Left ventricle myocardium inferior (tissue), 1 donor: ENCODE measurements at regions not wholly inside any gene's neighbourhood (a gene's known extent, or its start where the extent isn't known, plus 50 kb on each side); places are given as distances from the start of the nearest gene placed in this dataset.

Source experiments
- DNase-seq: peaks from one replicate; pipeline ENCODE4 v3.0.0-alpha.2; 2020
- H3K27ac ChIP-seq: fragments of 200-600 bp; replicated peaks from 2 replicates; pipeline ENCODE4 v1.8.0; 2021
- H3K27me3 ChIP-seq: fragments of 200-600 bp; 2 replicates; pipeline ENCODE4 v1.8.0; 2021; ENCODE audit warnings: low read depth
- H3K36me3 ChIP-seq: fragments of 200-600 bp; 2 replicates; pipeline ENCODE4 v1.8.0; 2021
- H3K4me1 ChIP-seq: fragments of 200-600 bp; 2 replicates; pipeline ENCODE4 v1.8.0; 2021
- H3K4me3 ChIP-seq: fragments of 200-600 bp; 2 replicates; pipeline ENCODE4 v1.8.0; 2021; ENCODE audit warnings: mild to moderate bottlenecking, moderate library complexity
- H3K9me3 ChIP-seq: fragments of 200-600 bp; replicated peaks from 2 replicates; pipeline ENCODE4 v1.8.0; 2021
- CTCF ChIP-seq: fragments of 200-600 bp; IDR thresholded peaks from 2 replicates; pipeline ENCODE4 v1.8.0; 2021; ENCODE audit warnings: antibody characterized with exemption, mild to moderate bottlenecking, borderline replicate concordance
- intact Hi-C: fragments of 100-400 bp; cut with micrococcal nuclease; formaldehyde crosslinking; loops from one replicate; pipeline ENCODE4 v1.11.0; 2022
- donor health status: DM: no; HTN: yes; CAD: no; lungs with severe emphysema.

- Histone ChIP-seq H3K9me3 (no peaks in the 10 kb centered on the region), H3K4me1 (peaks cover 41% of the 10 kb centered on the region), H3K27ac (no peak overlapping the region), H3K27me3 (no peaks in the 10 kb centered on the region), H3K4me3 (no peak overlapping the region), H3K36me3 (no peaks in the 10 kb centered on the region)
- TF ChIP-seq CTCF, result no peak
- DNase-seq, result no peak
- intact Hi-C loops, result no loop called here
Observed at GRCh38 chr11:122341477-122341876, 225.5 kb upstream of the BLID start.

- intact Hi-C loops, result no loop called here
- Histone ChIP-seq H3K9me3 (no peaks in the 10 kb centered on the region), H3K4me1 (peaks cover 41% of the 10 kb centered on the region), H3K27ac (no peak overlapping the region), H3K27me3 (no peaks in the 10 kb centered on the region), H3K4me3 (no peak overlapping the region), H3K36me3 (no peaks in the 10 kb centered on the region)
- TF ChIP-seq CTCF, result no peak
- DNase-seq, result no peak
Observed at GRCh38 chr11:122340607-122341290, 224.7 kb upstream of the BLID start.

DNA sequence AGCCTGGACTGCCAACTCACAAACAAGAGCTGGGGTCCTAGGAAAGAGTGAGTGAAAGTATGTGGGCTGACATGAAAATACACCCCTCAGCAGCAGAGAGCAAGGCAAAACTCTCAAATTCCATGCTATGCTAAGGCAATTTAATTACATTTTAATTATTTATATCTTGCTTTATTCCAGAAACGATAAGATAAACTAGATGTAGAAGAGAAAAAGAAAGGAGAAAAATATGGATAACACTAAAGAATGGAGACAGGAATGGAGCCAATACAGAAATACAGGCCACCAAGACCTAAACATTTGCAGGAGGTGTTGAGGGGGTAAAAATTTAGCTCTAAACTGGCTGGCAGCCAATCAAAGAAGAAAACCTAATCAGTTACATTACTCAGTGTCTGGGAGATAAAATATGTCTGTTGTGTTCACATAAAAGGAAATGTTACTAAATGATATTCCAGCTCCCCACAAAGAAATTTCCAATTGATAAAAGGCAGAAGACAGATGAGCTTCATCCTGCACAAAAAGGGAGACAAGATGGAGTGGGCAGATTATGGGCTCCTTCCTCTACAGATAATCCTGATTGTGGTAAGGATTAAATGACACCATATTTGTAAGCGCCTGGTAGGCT lies 223.5 kb upstream of the BLID start:
- no peak overlapping the region for H3K4me3 ChIP-seq
- H3K9me3 ChIP-seq, result no peaks in the 10 kb centered on the region
- no peak for DNase-seq
- no peaks in the 10 kb centered on the region for H3K36me3 ChIP-seq
- no peaks in the 10 kb centered on the region for H3K27me3 ChIP-seq
- H3K27ac ChIP-seq, result no peak overlapping the region
- no peak for TF ChIP-seq CTCF
- intact Hi-C loops, result no loop called here
- H3K4me1 ChIP-seq, result peaks cover 37% of the 10 kb centered on the region

DNA sequence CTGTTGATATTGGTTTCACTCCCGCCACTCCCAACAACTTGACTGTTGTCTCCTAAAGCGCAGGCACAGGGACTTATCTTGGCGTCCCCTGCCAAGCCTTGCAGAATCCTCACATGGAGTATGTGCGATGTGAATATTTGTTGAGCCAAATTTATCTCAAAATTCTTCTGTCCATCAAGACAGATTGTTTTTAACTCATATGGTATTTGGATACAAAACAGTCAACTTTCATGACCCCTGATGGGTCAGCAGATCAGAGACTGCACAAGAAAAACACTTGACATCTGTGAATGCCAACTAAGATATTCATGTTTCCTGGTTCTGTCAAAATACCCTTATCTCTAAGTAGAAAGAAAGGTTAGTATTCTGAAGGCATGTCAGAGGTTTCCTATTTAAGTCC lies 221.7 kb upstream of the BLID start:
- Histone ChIP-seq H3K27ac (peak overlapping the region; percentile 21), H3K4me1 (peaks cover 22% of the 10 kb centered on the region), H3K36me3 (no peaks in the 10 kb centered on the region), H3K27me3 (no peaks in the 10 kb centered on the region), H3K9me3 (no peaks in the 10 kb centered on the region), H3K4me3 (no peak overlapping the region)
- intact Hi-C loops, result no loop called here
- DNase-seq, result peak; percentile 19
- TF ChIP-seq CTCF, result no peak

GRCh38 chr11:122337241-122337640 lies 221.2 kb upstream of the BLID start:
- intact Hi-C loops, result no loop called here
- H3K27me3 ChIP-seq, result no peaks in the 10 kb centered on the region
- no peak overlapping the region for H3K4me3 ChIP-seq
- peak overlapping the region; percentile 21 for H3K27ac ChIP-seq
- H3K36me3 ChIP-seq, result no peaks in the 10 kb centered on the region
- H3K9me3 ChIP-seq, result no peaks in the 10 kb centered on the region
- DNase-seq, result no peak
- TF ChIP-seq CTCF, result no peak
- peaks cover 22% of the 10 kb centered on the region for H3K4me1 ChIP-seq
